ENCODE measurements at regions not wholly inside any gene's neighbourhood (a gene's known extent, or its start where the extent isn't known, plus 50 kb on each side); places are given as distances from the start of the nearest gene placed in this dataset.
"Not testable (repeated sequence)": the region's sequence is repeated elsewhere in the genome, so short reads cannot be mapped to it uniquely, and the experiment has no call there.

DNA sequence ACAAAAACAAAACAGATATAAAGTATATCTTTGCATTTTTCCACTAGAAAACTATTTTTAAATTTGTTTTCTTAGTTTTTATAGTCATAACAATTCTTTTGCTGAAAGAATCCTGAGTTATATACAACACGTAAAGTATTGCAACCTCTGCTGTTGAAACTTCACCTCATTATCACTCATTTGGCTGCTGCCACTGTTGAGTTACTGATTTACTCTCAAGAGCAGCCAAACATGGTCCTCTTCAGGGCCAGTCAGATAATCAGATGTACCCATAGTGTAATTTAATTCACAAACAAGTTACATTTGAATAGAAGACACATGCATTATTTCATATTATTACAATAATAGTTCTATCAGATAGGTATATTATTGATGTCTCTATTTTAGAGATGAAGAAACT, 235.6 kb downstream of the UBE2NL start:
- TF ChIP-seq, protein P1, sequence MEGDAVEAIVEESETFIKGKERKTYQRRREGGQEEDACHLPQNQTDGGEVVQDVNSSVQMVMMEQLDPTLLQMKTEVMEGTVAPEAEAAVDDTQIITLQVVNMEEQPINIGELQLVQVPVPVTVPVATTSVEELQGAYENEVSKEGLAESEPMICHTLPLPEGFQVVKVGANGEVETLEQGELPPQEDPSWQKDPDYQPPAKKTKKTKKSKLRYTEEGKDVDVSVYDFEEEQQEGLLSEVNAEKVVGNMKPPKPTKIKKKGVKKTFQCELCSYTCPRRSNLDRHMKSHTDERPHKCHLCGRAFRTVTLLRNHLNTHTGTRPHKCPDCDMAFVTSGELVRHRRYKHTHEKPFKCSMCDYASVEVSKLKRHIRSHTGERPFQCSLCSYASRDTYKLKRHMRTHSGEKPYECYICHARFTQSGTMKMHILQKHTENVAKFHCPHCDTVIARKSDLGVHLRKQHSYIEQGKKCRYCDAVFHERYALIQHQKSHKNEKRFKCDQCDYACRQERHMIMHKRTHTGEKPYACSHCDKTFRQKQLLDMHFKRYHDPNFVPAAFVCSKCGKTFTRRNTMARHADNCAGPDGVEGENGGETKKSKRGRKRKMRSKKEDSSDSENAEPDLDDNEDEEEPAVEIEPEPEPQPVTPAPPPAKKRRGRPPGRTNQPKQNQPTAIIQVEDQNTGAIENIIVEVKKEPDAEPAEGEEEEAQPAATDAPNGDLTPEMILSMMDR (IDR thresholded peaks at IDR 0.05 in 2 of 3, conservative IDR thresholded peaks at IDR 0.05 in 1 of 3; ENCODE audit: borderline replicate concordance in 1 of 3, insufficient read depth in 1 of 3, low read depth in 2 of 3, low read length in 2 of 3): not testable (repeated sequence)
- TF ChIP-seq FOSL1 (IDR thresholded peaks at IDR 0.05; ENCODE audit: low read depth); POLR2A (IDR thresholded peaks at IDR 0.05; ENCODE audit: borderline replicate concordance, extremely low read depth, insufficient read depth, insufficient read length); POLR2AphosphoS5 (IDR thresholded peaks at IDR 0.05; ENCODE audit: low read depth, low read length): not testable (repeated sequence)
- TF ChIP-seq, protein P2, sequence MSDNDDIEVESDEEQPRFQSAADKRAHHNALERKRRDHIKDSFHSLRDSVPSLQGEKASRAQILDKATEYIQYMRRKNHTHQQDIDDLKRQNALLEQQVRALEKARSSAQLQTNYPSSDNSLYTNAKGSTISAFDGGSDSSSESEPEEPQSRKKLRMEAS (IDR thresholded peaks at IDR 0.05): not testable (repeated sequence)
